ENCODE measurements at regions not wholly inside any gene's neighbourhood (a gene's known extent, or its start where the extent isn't known, plus 50 kb on each side); places are given as distances from the start of the nearest gene placed in this dataset.
"Not testable (repeated sequence)": the region's sequence is repeated elsewhere in the genome, so short reads cannot be mapped to it uniquely, and the experiment has no call there.

GRCh38 chr3:160098261-160098908 is 109.8 kb downstream of the IL12A start:
- DNase-seq, result no peak

- DNase-seq, result no peak
Observed at GRCh38 chr3:160098926-160099626, 110.4 kb downstream of the IL12A start.

GRCh38 chr3:160099834-160100233 is 111.2 kb downstream of the IL12A start:
- no peak for DNase-seq

GRCh38 chr3:160100610-160101009 is 112.0 kb downstream of the IL12A start:
- DNase-seq, result no peak

GRCh38 chr3:160102001-160102400 is 113.4 kb downstream of the IL12A start:
- DNase-seq, result not testable (repeated sequence)

GRCh38 chr3:160103397-160103796 is 114.8 kb downstream of the IL12A start:
- DNase-seq, result no peak

- DNase-seq, result no peak
Observed at GRCh38 chr3:160105907-160106584, 117.4 kb downstream of the IL12A start.

GRCh38 chr3:160106905-160107861 is 118.0 kb upstream of the C3orf80 start:
- no peak for DNase-seq

GRCh38 chr3:160108362-160108761 is 116.9 kb upstream of the C3orf80 start:
- DNase-seq, result no peak

GRCh38 chr3:160112481-160112880 is 112.7 kb upstream of the C3orf80 start:
- no peak for DNase-seq

- DNase-seq, result no peak
Observed at GRCh38 chr3:160112996-160113395, 112.2 kb upstream of the C3orf80 start.

GRCh38 chr3:160114355-160114995 is 110.7 kb upstream of the C3orf80 start:
- no peak for DNase-seq

- no peak for DNase-seq
Observed at GRCh38 chr3:160115387-160115786, 109.8 kb upstream of the C3orf80 start.

GRCh38 chr3:160124224-160124623 is 101.0 kb upstream of the C3orf80 start:
- no peak for DNase-seq

- DNase-seq, result no peak
Observed at GRCh38 chr3:160125258-160125657, 100.0 kb upstream of the C3orf80 start.

GRCh38 chr3:160126051-160126450 is 99.2 kb upstream of the C3orf80 start:
- no peak for DNase-seq

- DNase-seq, result no peak
Observed at GRCh38 chr3:160126761-160127160, 98.5 kb upstream of the C3orf80 start.

GRCh38 chr3:160127308-160127707 is 97.9 kb upstream of the C3orf80 start:
- no peak for DNase-seq

- no peak for DNase-seq
Observed at GRCh38 chr3:160128056-160128455, 97.2 kb upstream of the C3orf80 start.

- DNase-seq, result no peak
Observed at GRCh38 chr3:160129459-160130061, 95.7 kb upstream of the C3orf80 start.

- DNase-seq, result no peak
Observed at GRCh38 chr3:160130071-160130470, 95.2 kb upstream of the C3orf80 start.

GRCh38 chr3:160130950-160131349 is 94.3 kb upstream of the C3orf80 start:
- DNase-seq, result no peak
